MCF 10A (cell line): ENCODE measurements at regions not wholly inside any gene's neighbourhood (a gene's known extent, or its start where the extent isn't known, plus 50 kb on each side); places are given as distances from the start of the nearest gene placed in this dataset.

ENCODE experiments used
- BruUV-seq: library from RNA; stranded (reverse); fragments of 400-500 nt; replicated peaks from 2 replicates; lab custom pipeline; 2021; lab: Mats Ljungman, UMichigan
- CTCF ChIA-PET: fragments of 300-600 bp; sonication (Branson Sonifier 250); formaldehyde crosslinking; extraction: SDS; loops from one replicate; lab custom pipeline; 2021; ENCODE audit warnings: antibody characterized with exemption, inconsistent platforms; lab: Yijun Ruan, JAX
- POLR2A ChIA-PET: fragments of 300-600, 350-650 bp; sonication (Branson Sonifier 250); formaldehyde crosslinking; extraction: SDS; loops from one replicate; lab custom pipeline; 2020; ENCODE audit warnings: antibody characterized with exemption, inconsistent platforms; lab: Yijun Ruan, JAX
- DNase-seq: peaks from one replicate; pipeline ENCODE4 v3.0.0-alpha.2; 2018; ENCODE audit not compliant: unreplicated experiment
- H3K27ac Mint-ChIP-seq: one replicate; pipeline ENCODE4 v1.8.0; 2022; ENCODE audit warnings: mild to moderate bottlenecking, low read depth, mixed read lengths; ENCODE audit not compliant: unreplicated experiment
- H3K27me3 Mint-ChIP-seq: one replicate; pipeline ENCODE4 v1.8.0; 2022; ENCODE audit warnings: mixed read lengths; ENCODE audit not compliant: insufficient read depth, unreplicated experiment
- H3K36me3 Mint-ChIP-seq: one replicate; pipeline ENCODE4 v1.8.0; 2022; ENCODE audit warnings: mild to moderate bottlenecking, moderate library complexity, mixed read lengths; ENCODE audit not compliant: insufficient read depth, unreplicated experiment
- H3K4me1 Mint-ChIP-seq: one replicate; pipeline ENCODE4 v1.8.0; 2022; ENCODE audit warnings: mixed read lengths; ENCODE audit not compliant: insufficient read depth, unreplicated experiment
- H3K4me3 Mint-ChIP-seq: one replicate; pipeline ENCODE4 v1.8.0; 2022; ENCODE audit warnings: mild to moderate bottlenecking, moderate library complexity, mixed read lengths; ENCODE audit not compliant: unreplicated experiment
- H3K9me3 Mint-ChIP-seq: one replicate; pipeline ENCODE4 v1.8.0; 2022; ENCODE audit warnings: mixed read lengths; ENCODE audit not compliant: unreplicated experiment
- CTCF ChIP-seq: fragments of 200-600 bp; IDR thresholded peaks from one replicate; pipeline ENCODE4 v1.8.0; 2022; ENCODE audit warnings: antibody characterized with exemption, mild to moderate bottlenecking; ENCODE audit not compliant: unreplicated experiment
- intact Hi-C: fragments of 100-400 bp; cut with micrococcal nuclease; formaldehyde crosslinking; loops from 2 replicates; pipeline ENCODE4 v1.14.1; 2022

- CTCF ChIA-PET, result interaction anchor here (0.6 to 1.8 kb wide), 3 partner anchors 9 to 999 kb away, joined by 4 to 5 read pairs (median 4); no protein-coding TSS in a partner anchor
- H3K4me3 Mint-ChIP-seq, result no peak overlapping the region
- peaks cover 78% of the 10 kb centered on the region for H3K27me3 Mint-ChIP-seq
- intact Hi-C loops, result no loop called here
- H3K4me1 Mint-ChIP-seq, result no peaks in the 10 kb centered on the region
- no peaks in the 10 kb centered on the region for H3K36me3 Mint-ChIP-seq
- no peak for DNase-seq
- no TSS peak for BruUV-seq
- H3K9me3 Mint-ChIP-seq, result no peaks in the 10 kb centered on the region
- TF ChIP-seq CTCF, result no peak
- H3K27ac Mint-ChIP-seq, result no peak overlapping the region
- POLR2A ChIA-PET, result no interaction called here
Measured at GRCh38 chr16:73504591-73505575, 457.0 kb upstream of the ZFHX3 start.

- Mint-ChIP-seq H3K27me3 (peaks cover 69% of the 10 kb centered on the region), H3K4me1 (no peaks in the 10 kb centered on the region), H3K36me3 (no peaks in the 10 kb centered on the region), H3K9me3 (no peaks in the 10 kb centered on the region), H3K27ac (no peak overlapping the region), H3K4me3 (no peak overlapping the region)
- DNase-seq, result no peak
- intact Hi-C loops, result no loop called here
- CTCF ChIA-PET, result no interaction called here
- no TSS peak for BruUV-seq
- TF ChIP-seq CTCF, result no peak
- POLR2A ChIA-PET, result no interaction called here
Measured at GRCh38 chr16:73503093-73503492, 455.2 kb upstream of the ZFHX3 start.

GRCh38 chr16:73499276-73499675, 451.3 kb upstream of the ZFHX3 start:
- Mint-ChIP-seq H3K36me3 (no peaks in the 10 kb centered on the region), H3K9me3 (no peaks in the 10 kb centered on the region), H3K27me3 (peaks cover 40% of the 10 kb centered on the region), H3K27ac (no peak overlapping the region), H3K4me1 (no peaks in the 10 kb centered on the region), H3K4me3 (no peak overlapping the region)
- no peak for DNase-seq
- no peak for TF ChIP-seq CTCF
- intact Hi-C loops, result no loop called here
- BruUV-seq, result no TSS peak
- CTCF ChIA-PET, result no interaction called here
- POLR2A ChIA-PET, result no interaction called here

GRCh38 chr16:73485880-73486279, 438.0 kb upstream of the ZFHX3 start:
- Mint-ChIP-seq H3K9me3 (no peaks in the 10 kb centered on the region), H3K4me3 (no peak overlapping the region), H3K4me1 (no peaks in the 10 kb centered on the region), H3K36me3 (no peaks in the 10 kb centered on the region), H3K27ac (no peak overlapping the region), H3K27me3 (peaks cover 74% of the 10 kb centered on the region)
- TF ChIP-seq CTCF, result no peak
- no TSS peak for BruUV-seq
- ChIA-PET POLR2A (no interaction called here), CTCF (interaction anchor here (0.6 kb wide), 1 partner anchor 430 kb away, joined by 3 read pairs; no protein-coding TSS in a partner anchor)
- intact Hi-C loops, result no loop called here
- no peak for DNase-seq
